SK-N-SH (cell line): ENCODE measurements at regions not wholly inside any gene's neighbourhood (a gene's known extent, or its start where the extent isn't known, plus 50 kb on each side); places are given as distances from the start of the nearest gene placed in this dataset.

Source experiments
- CTCF ChIA-PET: fragments of 300-600, 350-600 bp; formaldehyde crosslinking; extraction: SDS; loops from one replicate; lab custom pipeline; 2021; lab: Yijun Ruan, JAX
- POLR2A ChIA-PET: fragments of 350-600 bp; sonication (Branson Sonifier 250); formaldehyde crosslinking; extraction: SDS; loops from one replicate; lab custom pipeline; 2020; ENCODE audit warnings: antibody characterized with exemption, inconsistent platforms; lab: Yijun Ruan, JAX
- DNase-seq: peaks from one replicate; pipeline ENCODE4 v3.0.0; 2012
- H2AFZ ChIP-seq: fragments of 200-600 bp; sonication (generic); 2 replicates; pipeline ENCODE4 v1.8.1; 2016; ENCODE audit warnings: antibody characterized with exemption, mild to moderate bottlenecking, low read depth
- H3F3A ChIP-seq: fragments of 200-600 bp; sonication (generic); replicated peaks from 2 replicates; pipeline ENCODE3; 2016; ENCODE audit warnings: antibody characterized with exemption, mild to moderate bottlenecking; ENCODE audit not compliant: insufficient read depth
- H3K27ac ChIP-seq, 2 experiments: fragments of 200-500 bp in 1 of 2; fragments of 200-600 bp in 1 of 2; sonication (Bioruptor generic) in 1 of 2; sonication (generic), shearing (Covaris generic) in 1 of 2; 2 replicates each; pipeline versions ENCODE4 v1.5.1 to v1.6.1; 2014 to 2016; ENCODE audit warnings: low read depth in 2 of 2, inconsistent platforms in 1 of 2, low read length in 1 of 2, mild to moderate bottlenecking in 1 of 2, mixed read lengths in 1 of 2
- H3K27me3 ChIP-seq: fragments of 200-600 bp; sonication (generic), shearing (Covaris generic); 2 replicates; pipeline ENCODE4 v1.6.1; 2016; ENCODE audit warnings: mixed run types; ENCODE audit not compliant: insufficient read depth
- H3K36me3 ChIP-seq, 2 experiments: fragments of 200-500 bp in 1 of 2; fragments of 200-600 bp in 1 of 2; sonication (Bioruptor generic) in 1 of 2; sonication (generic) in 1 of 2; replicated peaks in 1 of 2; 2 replicates each; pipeline versions ENCODE3 to v1.5.1; 2014 to 2016; ENCODE audit warnings: low read length in 1 of 2, mild to moderate bottlenecking in 1 of 2; ENCODE audit not compliant: insufficient read depth in 2 of 2, control insufficient read depth in 1 of 2
- H3K4me1 ChIP-seq, 2 experiments: fragments of 200-500 bp in 1 of 2; fragments of 200-600 bp in 1 of 2; sonication (Bioruptor generic) in 1 of 2; sonication (generic), shearing (Covaris generic) in 1 of 2; 2 replicates each; pipeline versions ENCODE4 v1.5.1 to v1.6.1; 2014 to 2016; ENCODE audit warnings: low read depth in 1 of 2, low read length in 1 of 2, mixed run types in 1 of 2; ENCODE audit not compliant: insufficient read depth in 2 of 2, control insufficient read depth in 1 of 2
- H3K4me2 ChIP-seq: fragments of 200-600 bp; sonication (generic), shearing (Covaris generic); 2 replicates; pipeline ENCODE4 v1.6.1; 2017; ENCODE audit warnings: mixed run types
- H3K4me3 ChIP-seq, 2 experiments: fragments of 200-500 bp in 1 of 2; fragments of 200-600 bp in 1 of 2; sonication (Bioruptor generic) in 1 of 2; sonication (generic), shearing (Covaris generic) in 1 of 2; 2 replicates each; pipeline versions ENCODE4 v1.5.1 to v1.8.1; 2014 to 2016; ENCODE audit warnings: low read depth in 2 of 2, inconsistent platforms in 1 of 2, low read length in 1 of 2, mild to moderate bottlenecking in 1 of 2, mixed read lengths in 1 of 2, moderate library complexity in 1 of 2
- H3K79me2 ChIP-seq: fragments of 200-600 bp; sonication (generic); 2 replicates; pipeline ENCODE4 v1.8.1; 2017; ENCODE audit warnings: mild to moderate bottlenecking; ENCODE audit not compliant: insufficient read depth
- H3K9ac ChIP-seq: fragments of 200-600 bp; sonication (generic); 2 replicates; pipeline ENCODE4 v1.6.1; 2017; ENCODE audit warnings: mixed run types
- H3K9me2 ChIP-seq: fragments of 200-600 bp; sonication (generic); 2 replicates; pipeline ENCODE4 v1.6.1; 2017; ENCODE audit warnings: mixed run types
- H3K9me3 ChIP-seq: fragments of 200-600 bp; sonication (generic); 2 replicates; pipeline ENCODE4 v1.6.1; 2017; ENCODE audit warnings: mixed run types, mild to moderate bottlenecking, moderate library complexity
- H4K20me1 ChIP-seq: fragments of 200-600 bp; sonication (generic); 2 replicates; pipeline ENCODE4 v1.6.1; 2017; ENCODE audit warnings: mild to moderate bottlenecking, mixed run types; ENCODE audit not compliant: insufficient read depth
- CHD2 ChIP-seq: fragments of 150-350 bp; IDR thresholded peaks from 2 replicates; pipeline ENCODE4 v1.6.1; 2018; ENCODE audit warnings: low read length; ENCODE audit not compliant: partially characterized antibody
- ELF1 ChIP-seq: IDR thresholded peaks from 2 replicates; pipeline ENCODE4 v1.4.0; 2012
- FOXJ3 ChIP-seq: sonication (generic); formaldehyde crosslinking; IDR thresholded peaks from 2 replicates; pipeline ENCODE4 v1.5.1; 2020; ENCODE audit warnings: mild to moderate bottlenecking, missing genetic modification reagents
- FOXM1 ChIP-seq: IDR thresholded peaks from 2 replicates; pipeline ENCODE4 v1.4.0; 2012; ENCODE audit warnings: low read depth, mild to moderate bottlenecking
- GABPA ChIP-seq: IDR thresholded peaks from 2 replicates; pipeline ENCODE4 v1.4.0; 2012; ENCODE audit warnings: low read depth, mild to moderate bottlenecking
- JUND ChIP-seq: IDR thresholded peaks from 2 replicates; pipeline ENCODE4 v1.4.0; 2012
- NRF1 ChIP-seq: IDR thresholded peaks from 2 replicates; pipeline ENCODE4 v1.6.1; 2012; ENCODE audit warnings: low read depth, mild to moderate bottlenecking, low read length
- RCOR1 ChIP-seq: fragments of 150-350 bp; IDR thresholded peaks from 2 replicates; pipeline ENCODE4 v1.6.1; 2017; ENCODE audit warnings: antibody characterized with exemption, low read length
- SMC3 ChIP-seq: IDR thresholded peaks from 2 replicates; pipeline ENCODE4 v1.6.1; 2012; ENCODE audit warnings: low read depth, low read length, improper control_type of control experiment
- TCF12 ChIP-seq: IDR thresholded peaks from 2 replicates; pipeline ENCODE4 v1.4.0; 2012
- YY1 ChIP-seq: IDR thresholded peaks from 2 replicates; pipeline ENCODE4 v1.4.0; 2012; ENCODE audit warnings: low read depth, mild to moderate bottlenecking
- WGBS: methylation state at CpG from one replicate; pipeline ENCODE4 v1.1.6; 2017; ENCODE audit warnings: low lambda C conversion rate; 5-methylcytosine and 5-hydroxymethylcytosine counted together
- TF ChIP-seq, protein P1 (sequence below): IDR thresholded peaks from 2 replicates; pipeline ENCODE4 v1.6.1; 2012; ENCODE audit warnings: mild to moderate bottlenecking, low read depth, low read length, moderate library complexity
- TF ChIP-seq, protein P2 (sequence below): IDR thresholded peaks from 2 replicates; pipeline ENCODE4; 2012
- TF ChIP-seq, protein P3 (sequence below): IDR thresholded peaks from 2 replicates; pipeline ENCODE4 v1.4.0; 2012; ENCODE audit warnings: low read depth, borderline replicate concordance

GRCh38 chr20:52280407-52280806 lies 88.8 kb upstream of the ZFP64 start:
- Histone ChIP-seq H3K27ac (no peak overlapping the region), H3K9ac (no peak overlapping the region)
- POLR2A ChIA-PET = no interaction called here

GRCh38 chr20:52279706-52280105 lies 88.1 kb upstream of the ZFP64 start:
- TF ChIP-seq, protein P1, sequence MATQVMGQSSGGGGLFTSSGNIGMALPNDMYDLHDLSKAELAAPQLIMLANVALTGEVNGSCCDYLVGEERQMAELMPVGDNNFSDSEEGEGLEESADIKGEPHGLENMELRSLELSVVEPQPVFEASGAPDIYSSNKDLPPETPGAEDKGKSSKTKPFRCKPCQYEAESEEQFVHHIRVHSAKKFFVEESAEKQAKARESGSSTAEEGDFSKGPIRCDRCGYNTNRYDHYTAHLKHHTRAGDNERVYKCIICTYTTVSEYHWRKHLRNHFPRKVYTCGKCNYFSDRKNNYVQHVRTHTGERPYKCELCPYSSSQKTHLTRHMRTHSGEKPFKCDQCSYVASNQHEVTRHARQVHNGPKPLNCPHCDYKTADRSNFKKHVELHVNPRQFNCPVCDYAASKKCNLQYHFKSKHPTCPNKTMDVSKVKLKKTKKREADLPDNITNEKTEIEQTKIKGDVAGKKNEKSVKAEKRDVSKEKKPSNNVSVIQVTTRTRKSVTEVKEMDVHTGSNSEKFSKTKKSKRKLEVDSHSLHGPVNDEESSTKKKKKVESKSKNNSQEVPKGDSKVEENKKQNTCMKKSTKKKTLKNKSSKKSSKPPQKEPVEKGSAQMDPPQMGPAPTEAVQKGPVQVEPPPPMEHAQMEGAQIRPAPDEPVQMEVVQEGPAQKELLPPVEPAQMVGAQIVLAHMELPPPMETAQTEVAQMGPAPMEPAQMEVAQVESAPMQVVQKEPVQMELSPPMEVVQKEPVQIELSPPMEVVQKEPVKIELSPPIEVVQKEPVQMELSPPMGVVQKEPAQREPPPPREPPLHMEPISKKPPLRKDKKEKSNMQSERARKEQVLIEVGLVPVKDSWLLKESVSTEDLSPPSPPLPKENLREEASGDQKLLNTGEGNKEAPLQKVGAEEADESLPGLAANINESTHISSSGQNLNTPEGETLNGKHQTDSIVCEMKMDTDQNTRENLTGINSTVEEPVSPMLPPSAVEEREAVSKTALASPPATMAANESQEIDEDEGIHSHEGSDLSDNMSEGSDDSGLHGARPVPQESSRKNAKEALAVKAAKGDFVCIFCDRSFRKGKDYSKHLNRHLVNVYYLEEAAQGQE = no peak
- TF ChIP-seq GABPA (no peak), ELF1 (no peak), CHD2 (no peak), FOXJ3 (CRISPR knock-in tag) (no peak), JUND (no peak), NRF1 (no peak), FOXM1 (no peak), TCF12 (no peak), YY1 (no peak), RCOR1 (no peak), SMC3 (no peak)
- TF ChIP-seq, protein P2, sequence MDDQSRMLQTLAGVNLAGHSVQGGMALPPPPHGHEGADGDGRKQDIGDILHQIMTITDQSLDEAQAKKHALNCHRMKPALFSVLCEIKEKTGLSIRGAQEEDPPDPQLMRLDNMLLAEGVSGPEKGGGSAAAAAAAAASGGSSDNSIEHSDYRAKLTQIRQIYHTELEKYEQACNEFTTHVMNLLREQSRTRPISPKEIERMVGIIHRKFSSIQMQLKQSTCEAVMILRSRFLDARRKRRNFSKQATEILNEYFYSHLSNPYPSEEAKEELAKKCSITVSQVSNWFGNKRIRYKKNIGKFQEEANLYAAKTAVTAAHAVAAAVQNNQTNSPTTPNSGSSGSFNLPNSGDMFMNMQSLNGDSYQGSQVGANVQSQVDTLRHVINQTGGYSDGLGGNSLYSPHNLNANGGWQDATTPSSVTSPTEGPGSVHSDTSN = no peak
- TF ChIP-seq, protein P3, sequence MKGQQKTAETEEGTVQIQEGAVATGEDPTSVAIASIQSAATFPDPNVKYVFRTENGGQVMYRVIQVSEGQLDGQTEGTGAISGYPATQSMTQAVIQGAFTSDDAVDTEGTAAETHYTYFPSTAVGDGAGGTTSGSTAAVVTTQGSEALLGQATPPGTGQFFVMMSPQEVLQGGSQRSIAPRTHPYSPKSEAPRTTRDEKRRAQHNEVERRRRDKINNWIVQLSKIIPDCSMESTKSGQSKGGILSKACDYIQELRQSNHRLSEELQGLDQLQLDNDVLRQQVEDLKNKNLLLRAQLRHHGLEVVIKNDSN = no peak
- Histone ChIP-seq H3K9me2 (no peaks in the 10 kb centered on the region), H4K20me1 (no peaks in the 10 kb centered on the region), H3K9me3 (no peaks in the 10 kb centered on the region), H3K36me3 (no peaks in the 10 kb centered on the region), H3K4me2 (no peak overlapping the region), H3K4me3 (no peak overlapping the region), H3K27me3 (no peaks in the 10 kb centered on the region), H3K79me2 (no peaks in the 10 kb centered on the region), H2AFZ (no peak overlapping the region), H3F3A (no peaks in the 10 kb centered on the region), H3K4me1 (peaks cover 0 to 6% of the 10 kb centered on the region in 2 experiments; a peak in 3 of 4 replicates), H3K27ac (no peak overlapping the region), H3K9ac (no peak overlapping the region)
- ChIA-PET POLR2A (no interaction called here), CTCF (interaction anchor here (0.7 to 1.9 kb wide), 4 partner anchors 9 to 1277 kb away, joined by 3 to 6 read pairs (median 4); no protein-coding TSS in a partner anchor)
- DNase-seq = no peak
- WGBS = 9% methylated on average over 2 of the region's 2 CpGs

More at GRCh38 chr20:52280407-52280806, 88.8 kb upstream of the ZFP64 start:
- Histone ChIP-seq H3K36me3 (no peaks in the 10 kb centered on the region), H3F3A (no peaks in the 10 kb centered on the region), H2AFZ (no peak overlapping the region), H3K27me3 (no peaks in the 10 kb centered on the region), H3K4me1 (no peaks in the 10 kb centered on the region; a peak in 2 of 4 replicates), H3K4me2 (no peak overlapping the region), H3K9me2 (no peaks in the 10 kb centered on the region), H3K4me3 (no peak overlapping the region), H3K79me2 (no peaks in the 10 kb centered on the region), H3K9me3 (no peaks in the 10 kb centered on the region), H4K20me1 (no peaks in the 10 kb centered on the region)
- DNase-seq = no peak
- WGBS = 33% methylated on average over 2 of the region's 2 CpGs
- TF ChIP-seq JUND (no peak), FOXM1 (no peak)
- CTCF ChIA-PET = interaction anchor here (0.7 to 2.4 kb wide), 2 partner anchors 32 to 1276 kb away, joined by 3 to 15 read pairs; no protein-coding TSS in a partner anchor
